Stomach (tissue), 8 donors: ENCODE measurements at regions not wholly inside any gene's neighbourhood (a gene's known extent, or its start where the extent isn't known, plus 50 kb on each side); places are given as distances from the start of the nearest gene placed in this dataset.

Experiments
- DNase-seq, 2 donors: peaks; one replicate each; pipeline versions ENCODE4 v3.0.0 to v3.0.0-alpha.2; 2013 to 2019
- H3K27ac ChIP-seq, 5 donors: fragments of 200-600 bp in 4 of 5; sonication (generic) in 4 of 5; one replicate each; pipeline ENCODE4 v1.5.1; 2013 to 2019; ENCODE audit warnings: mild to moderate bottlenecking in 1 of 5, moderate library complexity in 1 of 5
- H3K27me3 ChIP-seq, 3 donors: fragments of 200-600 bp; sonication (generic); one replicate each; pipeline ENCODE4 v1.5.1; 2017 to 2019; ENCODE audit warnings: mixed run types in 1 of 3
- H3K36me3 ChIP-seq, 4 donors: fragments of 200-600 bp; sonication (generic); 1 replicate in 3 of 4; 2 replicates in 1 of 4; pipeline ENCODE4 v1.5.1; 2016 to 2019
- H3K4me1 ChIP-seq, 4 donors: fragments of 200-600 bp; sonication (generic); one replicate each; pipeline ENCODE4 v1.5.1; 2016 to 2019
- H3K4me3 ChIP-seq, 4 donors: fragments of 200-600 bp; sonication (generic) in 3 of 4; one replicate each; pipeline ENCODE4 v1.5.1; 2016 to 2019; ENCODE audit warnings: mild to moderate bottlenecking in 1 of 4
- H3K9me3 ChIP-seq, 4 donors: fragments of 200-600 bp; sonication (generic); one replicate each; pipeline ENCODE4 v1.5.1; 2016 to 2019
- CTCF ChIP-seq, 7 experiments: fragments of 450-650 bp in 4 of 7; fragments of 200-600 bp in 3 of 7; sonication (generic) in 3 of 7; IDR thresholded peaks; one replicate each; pipeline ENCODE4 v1.5.1; 2016 to 2019; ENCODE audit warnings: antibody characterized with exemption in 7 of 7, control low read depth in 2 of 7, mild to moderate bottlenecking in 1 of 7
- EP300 ChIP-seq: sonication (generic); formaldehyde crosslinking; IDR thresholded peaks from one replicate; pipeline ENCODE4 v1.6.1; 2017; ENCODE audit warnings: antibody characterized with exemption
- POLR2A ChIP-seq, 4 donors: fragments of 450-650 bp; IDR thresholded peaks; one replicate each; pipeline ENCODE4 v1.6.1; 2016; ENCODE audit warnings: antibody characterized with exemption in 4 of 4, control low read depth in 2 of 4, mild to moderate bottlenecking in 1 of 4, moderate library complexity in 1 of 4
- POLR2AphosphoS5 ChIP-seq, 3 donors: sonication (generic); formaldehyde crosslinking; IDR thresholded peaks; one replicate each; pipeline ENCODE4 v1.6.1; 2016; ENCODE audit warnings: antibody characterized with exemption in 3 of 3
- WGBS, 5 donors: extraction: QIAGEN DNeasy Blood & Tissue Kit in 3 of 5; methylation state at CpG; one replicate each; pipeline versions ENCODE4 v1.1.5 to v1.1.7; 2013 to 2018; 5-methylcytosine and 5-hydroxymethylcytosine counted together
- intact Hi-C: fragments of 100-400 bp; cut with DNase I; formaldehyde crosslinking; loops from one replicate; pipeline ENCODE4 v1.15.1; 2023; ENCODE audit warnings: low total_unique reads
- donor health status: healthy with polysubstance abuse.
- donor health status: Bipolar disorder and iron deficiency.
- donor health status: healthy.

DNA sequence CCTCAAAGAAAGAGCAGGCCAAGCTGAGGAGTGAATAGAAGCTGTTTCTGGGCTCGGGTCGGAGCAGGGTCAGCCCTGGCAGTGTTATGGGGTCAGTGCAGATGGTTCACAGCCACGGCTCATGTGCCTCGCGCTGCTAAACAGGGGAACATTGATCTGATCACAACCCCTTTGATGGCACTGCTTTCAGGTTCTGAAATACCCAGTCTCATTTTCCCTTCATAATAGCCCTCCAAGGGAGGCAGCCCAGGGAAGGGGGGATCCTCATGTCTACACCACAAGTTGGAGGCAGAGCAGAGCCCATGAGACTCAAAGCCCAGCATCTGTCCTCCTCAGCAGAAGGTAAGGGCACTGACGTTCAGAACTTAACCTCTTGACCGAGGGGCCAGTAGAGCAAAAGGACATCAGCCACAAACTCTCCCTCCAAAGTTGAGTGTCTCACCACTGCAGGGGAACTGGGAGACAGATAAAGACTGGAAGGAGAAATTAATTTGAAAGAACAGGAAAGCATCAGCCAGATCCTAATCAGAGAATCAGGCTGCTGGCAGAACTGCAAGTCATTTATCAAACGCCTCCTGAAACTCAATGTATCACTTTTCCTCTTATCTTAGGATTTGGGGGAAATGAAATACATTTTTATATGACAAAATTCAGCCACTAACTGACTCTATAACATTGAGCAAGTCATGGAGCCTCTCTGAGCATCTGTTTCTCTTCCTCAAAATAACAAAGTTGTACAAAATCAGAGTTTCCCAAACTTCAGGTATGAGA is 110.6 kb downstream of the SH3TC2 start:
- 55 to 80% (median 69%) methylated on average over 8 of the region's 8 CpGs for WGBS, 5 donors
- no peaks in the 10 kb centered on the region for H3K9me3 ChIP-seq
- no peak overlapping the region for H3K4me3 ChIP-seq
- no peaks in the 10 kb centered on the region for H3K27me3 ChIP-seq
- no peak for DNase-seq
- TF ChIP-seq POLR2AphosphoS5 (IDR thresholded peaks at IDR 0.05), result no peak
- H3K36me3 ChIP-seq, result no peaks in the 10 kb centered on the region
- peaks cover 0 to 8% (median 2%) of the 10 kb centered on the region in 4 donors for H3K4me1 ChIP-seq
- H3K27ac ChIP-seq, result no peak overlapping the region
- intact Hi-C loops, result no loop called here

DNA sequence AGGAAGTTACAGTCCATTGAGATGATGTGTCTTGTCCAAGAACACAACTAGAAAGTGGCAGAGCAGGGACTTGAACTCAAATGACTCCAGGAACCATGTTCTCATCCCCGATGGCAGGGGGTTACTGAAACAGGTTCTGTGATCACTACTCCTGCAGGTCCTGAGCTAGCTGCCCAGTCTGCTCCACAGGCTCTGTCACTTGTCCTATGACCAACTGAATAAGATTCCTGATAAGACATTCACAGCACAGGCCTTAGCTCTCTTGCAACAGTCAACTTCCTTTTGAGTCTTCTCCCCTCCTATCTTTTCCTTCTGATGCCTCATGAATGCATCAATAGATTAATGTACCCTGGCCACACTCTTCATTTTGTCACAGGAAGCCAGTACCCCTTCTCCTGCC is 109.2 kb downstream of the SH3TC2 start:
- no peaks in the 10 kb centered on the region for H3K9me3 ChIP-seq
- no peaks in the 10 kb centered on the region for H3K27me3 ChIP-seq
- no peak for TF ChIP-seq CTCF (IDR thresholded peaks at IDR 0.05)
- no peak for TF ChIP-seq POLR2A (IDR thresholded peaks at IDR 0.05)
- TF ChIP-seq POLR2AphosphoS5 (IDR thresholded peaks at IDR 0.05), result no peak
- no peak for TF ChIP-seq EP300
- WGBS, 5 donors, result 79 to 100% (median 88%) methylated on average over 1 of the region's 1 CpG
- no peak overlapping the region for H3K27ac ChIP-seq
- DNase-seq, result no peak
- no peaks in the 10 kb centered on the region for H3K36me3 ChIP-seq
- intact Hi-C loops, result no loop called here
- peaks cover 0 to 8% (median 2%) of the 10 kb centered on the region in 4 donors for H3K4me1 ChIP-seq
- no peak overlapping the region for H3K4me3 ChIP-seq
